Karpas-422 (cell line): ENCODE measurements at regions not wholly inside any gene's neighbourhood (a gene's known extent, or its start where the extent isn't known, plus 50 kb on each side); places are given as distances from the start of the nearest gene placed in this dataset.
A peak's percentile ranks its signal among the peaks of the same experiment; 100 is the strongest.
"Not testable (repeated sequence)": the region's sequence is repeated elsewhere in the genome, so short reads cannot be mapped to it uniquely, and the experiment has no call there.

Source experiments
- DNase-seq: peaks from one replicate; pipeline ENCODE4 v3.0.0-alpha.2; 2015
- H2AFZ ChIP-seq: fragments of 200-600 bp; sonication (generic); 2 replicates; pipeline ENCODE4 v1.6.1; 2014; ENCODE audit warnings: antibody characterized with exemption, low read length, mixed read lengths
- H3K27ac ChIP-seq: fragments of 200-600 bp; sonication (generic); 2 replicates; pipeline ENCODE4 v1.5.1; 2014; ENCODE audit warnings: mild to moderate bottlenecking, low read length, moderate library complexity
- H3K27me3 ChIP-seq: fragments of 200-600 bp; sonication (generic); 2 replicates; pipeline ENCODE4 v1.6.1; 2014; ENCODE audit warnings: low read length, mixed read lengths
- H3K36me3 ChIP-seq: fragments of 200-600 bp; sonication (generic); 2 replicates; pipeline ENCODE4 v1.6.1; 2014; ENCODE audit warnings: low read length, mixed read lengths; ENCODE audit not compliant: insufficient read depth
- H3K4me1 ChIP-seq: fragments of 200-600 bp; sonication (generic); 2 replicates; pipeline ENCODE4 v1.6.1; 2014; ENCODE audit warnings: mild to moderate bottlenecking, low read length, mixed read lengths
- H3K4me2 ChIP-seq: fragments of 200-600 bp; sonication (generic); 2 replicates; pipeline ENCODE4 v1.6.1; 2014; ENCODE audit warnings: low read length, low read depth, mild to moderate bottlenecking; ENCODE audit not compliant: poor library complexity, severe bottlenecking
- H3K4me3 ChIP-seq: fragments of 200-600 bp; sonication (generic); 2 replicates; pipeline ENCODE4 v1.5.1; 2014; ENCODE audit warnings: mild to moderate bottlenecking, antibody characterized with exemption, low read length, mixed read lengths
- H3K79me2 ChIP-seq: fragments of 200-600 bp; sonication (generic); 2 replicates; pipeline ENCODE4 v1.6.1; 2014; ENCODE audit warnings: mild to moderate bottlenecking, low read length, mixed read lengths
- H3K9ac ChIP-seq: fragments of 200-600 bp; sonication (generic); 2 replicates; pipeline ENCODE4 v1.6.0; 2014; ENCODE audit warnings: low read length
- H3K9me2 ChIP-seq: fragments of 200-600 bp; sonication (generic), shearing (Covaris generic); replicated peaks from 2 replicates; pipeline ENCODE4 v1.6.0; 2014; ENCODE audit warnings: mild to moderate bottlenecking, low read length, moderate library complexity; ENCODE audit not compliant: insufficient read depth
- H3K9me3 ChIP-seq: fragments of 300-700, 200-600 bp; sonication (generic); 2 replicates; pipeline ENCODE4 v1.6.1; 2014; ENCODE audit warnings: low read length, mixed read lengths
- H4K20me1 ChIP-seq: fragments of 200-600 bp; sonication (generic); 2 replicates; pipeline ENCODE4 v1.6.1; 2014; ENCODE audit warnings: mild to moderate bottlenecking, antibody characterized with exemption, low read length, low read depth; ENCODE audit not compliant: insufficient read depth

DNA sequence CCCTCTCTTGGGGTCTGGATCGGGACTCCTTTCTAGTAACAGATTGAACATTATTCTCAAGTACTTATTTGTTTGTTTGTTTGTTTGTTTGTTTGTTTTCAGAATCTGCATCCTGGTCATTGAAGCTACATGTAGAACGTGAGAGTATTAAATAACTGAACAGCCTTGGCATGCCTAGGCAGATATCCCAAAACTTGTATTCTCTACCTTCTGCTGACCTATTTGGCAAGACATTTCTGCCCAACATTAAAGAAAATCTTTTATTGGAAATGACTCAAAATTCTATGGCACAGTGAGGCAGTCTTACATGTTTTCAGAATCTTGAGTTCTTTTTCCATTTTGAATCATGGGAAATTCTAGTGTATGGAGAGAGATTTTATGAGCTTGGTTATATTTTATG lies 165.1 kb upstream of the CNOT2 start:
- Histone ChIP-seq H3K4me1 (peaks cover 23% of the 10 kb centered on the region), H3K36me3 (no peaks in the 10 kb centered on the region), H2AFZ (no peak overlapping the region), H3K27me3 (no peaks in the 10 kb centered on the region), H4K20me1 (no peaks in the 10 kb centered on the region), H3K4me3 (no peak overlapping the region), H3K9me3 (no peaks in the 10 kb centered on the region), H3K79me2 (no peaks in the 10 kb centered on the region), H3K27ac (peak overlapping the region; percentile 73; the same call in 1 of the 2 replicates), H3K9ac (no peak overlapping the region), H3K9me2 (no peaks in the 10 kb centered on the region), H3K4me2 (no peak overlapping the region)
- DNase-seq, result no peak

DNA sequence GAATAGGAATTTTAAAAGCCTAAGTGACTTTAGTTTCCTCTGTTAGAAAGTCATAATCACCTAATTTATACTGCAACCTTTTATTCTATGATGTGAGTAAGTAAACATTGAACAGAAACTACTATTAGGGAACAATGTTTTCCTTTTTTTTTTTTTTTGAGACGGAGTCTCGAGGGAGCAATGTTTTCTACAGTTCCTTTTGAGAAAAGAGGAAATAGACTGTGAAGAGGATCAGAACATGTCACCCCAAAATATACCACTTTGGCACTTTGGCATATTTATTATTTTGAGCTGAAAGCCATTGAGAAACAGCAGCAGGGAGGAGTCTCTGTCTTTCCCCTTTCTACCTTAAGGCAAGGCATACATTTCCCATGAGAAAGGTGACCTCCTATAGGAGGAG lies 162.7 kb upstream of the CNOT2 start:
- Histone ChIP-seq H3K27me3 (no peaks in the 10 kb centered on the region), H3K4me2 (peak overlapping the region; percentile 46), H3K79me2 (no peaks in the 10 kb centered on the region), H4K20me1 (no peaks in the 10 kb centered on the region), H3K36me3 (no peaks in the 10 kb centered on the region), H3K4me3 (no peak overlapping the region), H3K9me2 (no peaks in the 10 kb centered on the region), H3K9me3 (no peaks in the 10 kb centered on the region), H3K9ac (peak overlapping the region; percentile 23; the same call in 1 of the 2 replicates), H3K4me1 (peaks cover 23% of the 10 kb centered on the region), H2AFZ (peak overlapping the region; percentile 36), H3K27ac (peak overlapping the region; percentile 73)
- DNase-seq, result peak; percentile 78

DNA sequence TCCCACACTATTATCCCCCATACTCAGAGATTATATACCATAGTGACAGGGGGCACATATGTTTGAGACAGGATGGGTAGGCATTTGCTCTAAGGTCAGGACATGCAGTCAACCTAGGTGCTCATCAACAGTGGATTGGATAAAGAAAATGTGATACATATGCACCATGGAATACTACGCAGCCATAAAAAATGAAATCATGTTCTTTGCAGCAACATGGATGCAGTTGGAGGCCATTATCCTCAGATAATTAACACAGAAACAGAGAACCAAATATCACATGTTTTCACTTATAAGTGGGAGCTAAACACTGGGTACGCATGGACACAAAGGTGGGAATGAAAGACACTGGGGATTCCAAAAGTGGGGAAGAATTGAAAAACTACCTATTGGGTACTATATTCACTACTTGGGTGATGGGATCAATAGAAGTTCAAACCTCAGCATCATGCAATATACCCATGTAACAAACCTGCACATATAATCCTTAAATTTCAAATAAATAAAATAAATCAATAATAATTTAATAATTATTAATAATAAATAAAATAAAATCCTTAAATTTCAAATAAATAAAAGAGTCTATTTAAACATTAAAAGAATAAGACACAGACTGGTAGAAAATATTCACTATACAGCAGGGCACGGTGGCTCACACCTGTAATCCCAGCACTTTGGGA lies 160.1 kb upstream of the CNOT2 start:
- H2AFZ ChIP-seq, result no peak overlapping the region
- H3K79me2 ChIP-seq, result no peaks in the 10 kb centered on the region
- no peaks in the 10 kb centered on the region for H4K20me1 ChIP-seq
- H3K4me2 ChIP-seq, result no peak overlapping the region
- no peak overlapping the region for H3K27ac ChIP-seq
- H3K4me3 ChIP-seq, result no peak overlapping the region
- no peaks in the 10 kb centered on the region for H3K36me3 ChIP-seq
- no peaks in the 10 kb centered on the region for H3K27me3 ChIP-seq
- no peaks in the 10 kb centered on the region for H3K9me3 ChIP-seq
- no peak for DNase-seq
- H3K9ac ChIP-seq, result no peak overlapping the region
- peaks cover 23% of the 10 kb centered on the region for H3K4me1 ChIP-seq
- H3K9me2 ChIP-seq, result no peaks in the 10 kb centered on the region

GRCh38 chr12:70083677-70084020 lies 159.6 kb upstream of the CNOT2 start:
- DNase-seq, result no peak
- no peak overlapping the region for H3K4me3 ChIP-seq
- H3K79me2 ChIP-seq, result no peaks in the 10 kb centered on the region
- no peaks in the 10 kb centered on the region for H4K20me1 ChIP-seq
- H3K27ac ChIP-seq, result no peak overlapping the region
- no peak overlapping the region for H2AFZ ChIP-seq
- H3K36me3 ChIP-seq, result no peaks in the 10 kb centered on the region
- no peak overlapping the region for H3K4me2 ChIP-seq
- no peak overlapping the region for H3K9ac ChIP-seq
- no peaks in the 10 kb centered on the region for H3K9me2 ChIP-seq
- H3K9me3 ChIP-seq, result no peaks in the 10 kb centered on the region
- H3K27me3 ChIP-seq, result no peaks in the 10 kb centered on the region
- peaks cover 19% of the 10 kb centered on the region for H3K4me1 ChIP-seq

- H2AFZ ChIP-seq, H3K9me2 ChIP-seq, H3K4me1 ChIP-seq, H3K27me3 ChIP-seq, H3K9ac ChIP-seq, H3K4me2 ChIP-seq, H3K27ac ChIP-seq, H3K36me3 ChIP-seq, H4K20me1 ChIP-seq, DNase-seq, H3K4me3 ChIP-seq, H3K9me3 ChIP-seq, H3K79me2 ChIP-seq: not testable (repeated sequence)
Measured at GRCh38 chr12:70086372-70086771, 156.9 kb upstream of the CNOT2 start.

- Histone ChIP-seq H2AFZ (peak overlapping the region; percentile 94), H3K9me2 (no peaks in the 10 kb centered on the region), H3K79me2 (no peaks in the 10 kb centered on the region), H4K20me1 (no peaks in the 10 kb centered on the region), H3K4me2 (no peak overlapping the region), H3K27ac (no peak overlapping the region), H3K4me1 (peaks cover 5% of the 10 kb centered on the region; the same call in 1 of the 2 replicates), H3K4me3 (no peak overlapping the region), H3K9me3 (no peaks in the 10 kb centered on the region), H3K36me3 (no peaks in the 10 kb centered on the region), H3K27me3 (no peaks in the 10 kb centered on the region), H3K9ac (no peak overlapping the region)
- DNase-seq, result no peak
Measured at GRCh38 chr12:70091021-70091521, 152.2 kb upstream of the CNOT2 start.

DNA sequence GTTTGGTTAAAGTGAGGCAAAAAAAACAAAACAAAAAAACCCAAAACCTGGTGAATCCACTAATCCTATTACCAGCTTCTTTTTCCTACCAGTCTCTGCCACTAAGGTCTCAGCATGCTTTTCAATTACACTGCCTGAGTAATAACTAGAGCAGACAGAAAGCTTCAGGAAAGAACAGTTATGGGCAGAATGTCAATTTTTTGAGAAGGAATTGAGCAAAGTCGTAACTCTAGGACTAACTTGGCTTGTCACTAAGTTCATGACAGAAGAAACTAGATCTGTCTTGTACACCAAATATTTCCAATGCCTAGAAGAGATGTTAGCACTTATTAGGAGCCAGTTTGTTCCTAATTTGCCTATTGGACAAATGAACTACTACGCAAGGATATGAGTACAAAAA lies 148.8 kb upstream of the CNOT2 start:
- Histone ChIP-seq H3K27me3 (no peaks in the 10 kb centered on the region), H3K4me1 (peaks cover 5% of the 10 kb centered on the region; the same call in 1 of the 2 replicates), H3K9ac (no peak overlapping the region), H3K79me2 (no peaks in the 10 kb centered on the region), H3K4me3 (no peak overlapping the region), H3K9me2 (no peaks in the 10 kb centered on the region), H3K36me3 (no peaks in the 10 kb centered on the region), H3K27ac (no peak overlapping the region), H3K4me2 (no peak overlapping the region), H2AFZ (peak overlapping the region; percentile 64; the same call in 1 of the 2 replicates), H4K20me1 (no peaks in the 10 kb centered on the region), H3K9me3 (no peaks in the 10 kb centered on the region)
- no peak for DNase-seq

- DNase-seq, result no peak
- H3K9me2 ChIP-seq, result no peaks in the 10 kb centered on the region
- H3K27me3 ChIP-seq, result no peaks in the 10 kb centered on the region
- no peaks in the 10 kb centered on the region for H3K9me3 ChIP-seq
- no peaks in the 10 kb centered on the region for H3K4me1 ChIP-seq
- no peak overlapping the region for H3K4me3 ChIP-seq
- H4K20me1 ChIP-seq, result no peaks in the 10 kb centered on the region
- no peak overlapping the region for H3K27ac ChIP-seq
- no peak overlapping the region for H2AFZ ChIP-seq
- H3K36me3 ChIP-seq, result no peaks in the 10 kb centered on the region
- no peak overlapping the region for H3K9ac ChIP-seq
- no peak overlapping the region for H3K4me2 ChIP-seq
- H3K79me2 ChIP-seq, result no peaks in the 10 kb centered on the region
Measured at GRCh38 chr12:70096759-70097410, 146.3 kb upstream of the CNOT2 start.
